ENCODE measurements at regions not wholly inside any gene's neighbourhood (a gene's known extent, or its start where the extent isn't known, plus 50 kb on each side); places are given as distances from the start of the nearest gene placed in this dataset.
"Not testable (repeated sequence)": the region's sequence is repeated elsewhere in the genome, so short reads cannot be mapped to it uniquely, and the experiment has no call there.

DNA sequence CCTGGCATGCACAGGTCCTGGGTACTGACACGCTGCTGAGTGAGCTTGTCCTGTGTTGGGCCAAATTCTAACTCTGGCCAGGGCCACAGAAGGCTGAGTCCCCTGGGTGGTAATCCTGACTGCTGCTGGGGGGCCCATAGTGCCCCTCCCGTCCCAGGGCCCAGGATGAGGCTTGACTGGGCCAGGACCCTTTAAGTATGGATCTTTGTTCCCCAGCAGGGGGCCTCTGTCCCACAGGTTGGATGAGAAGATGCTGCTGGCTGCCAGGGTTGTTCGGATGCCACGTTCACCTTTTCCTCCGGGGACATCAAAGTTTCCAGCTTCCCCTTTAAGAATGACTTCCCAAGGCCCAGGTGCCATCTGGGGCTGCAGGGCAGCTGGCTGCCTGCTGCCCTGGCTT, 114.2 kb upstream of the CTSV start:
- H3K4me3 Mint-ChIP-seq; intact Hi-C loops (cut with micrococcal nuclease); H3K36me3 Mint-ChIP-seq (ENCODE audit: low read depth); H3K9me3 Mint-ChIP-seq; H3K27me3 Mint-ChIP-seq; H3K27ac Mint-ChIP-seq; H3K4me1 Mint-ChIP-seq (ENCODE audit: low read depth): not testable (repeated sequence)

DNA sequence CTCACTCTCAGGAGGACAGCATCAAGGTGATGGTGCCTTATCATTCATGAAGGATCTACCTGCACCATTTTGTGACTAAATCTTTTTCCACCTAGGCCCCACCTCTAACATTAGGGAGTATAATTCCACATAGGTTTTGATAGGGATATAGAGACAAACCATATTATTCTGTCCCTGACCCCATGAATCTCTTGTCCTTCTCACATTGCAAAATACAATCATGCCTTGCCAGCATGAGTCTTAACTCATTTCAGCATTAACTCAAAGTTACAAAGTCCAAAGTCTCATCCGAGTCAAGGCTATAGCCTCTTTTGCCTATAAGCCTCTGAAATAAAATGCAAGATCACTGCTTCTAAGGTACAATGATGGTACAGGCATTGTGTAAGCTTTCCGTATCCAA, 111.5 kb upstream of the CTSV start:
- H3K9me3 Mint-ChIP-seq; H3K4me3 Mint-ChIP-seq; H3K27ac Mint-ChIP-seq; H3K4me1 Mint-ChIP-seq (ENCODE audit: low read depth); H3K27me3 Mint-ChIP-seq; H3K36me3 Mint-ChIP-seq (ENCODE audit: low read depth); intact Hi-C loops (cut with micrococcal nuclease): not testable (repeated sequence)

GRCh38 chr9:97148428-97148827, 109.5 kb upstream of the CTSV start:
- intact Hi-C loops (cut with micrococcal nuclease); H3K9me3 Mint-ChIP-seq; H3K4me3 Mint-ChIP-seq; H3K27ac Mint-ChIP-seq; H3K36me3 Mint-ChIP-seq (ENCODE audit: low read depth); H3K27me3 Mint-ChIP-seq: not testable (repeated sequence)
- peaks cover 13% of the 10 kb centered on the region for H3K4me1 Mint-ChIP-seq (ENCODE audit: low read depth)

DNA sequence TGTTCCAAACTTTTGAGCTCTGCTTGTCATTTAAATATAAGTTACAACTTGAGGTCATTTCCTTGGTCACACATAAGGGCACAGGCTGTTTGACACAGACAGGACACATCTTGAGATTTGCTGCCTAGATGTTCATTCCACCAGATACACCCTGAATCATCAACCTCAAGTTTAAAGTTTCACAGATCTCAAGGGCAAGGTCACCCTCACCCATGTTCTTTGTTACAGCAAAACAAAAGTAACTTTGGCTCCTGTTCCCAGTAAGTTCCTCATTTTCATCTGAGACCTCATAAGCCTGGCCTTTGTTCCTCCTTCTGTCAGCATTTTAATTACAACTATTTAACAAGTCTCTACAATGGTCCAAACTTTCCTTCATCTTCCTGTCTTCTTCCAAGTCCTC, 106.7 kb upstream of the CTSV start:
- H3K36me3 Mint-ChIP-seq (ENCODE audit: low read depth); H3K27me3 Mint-ChIP-seq; H3K9me3 Mint-ChIP-seq; H3K4me3 Mint-ChIP-seq; intact Hi-C loops (cut with micrococcal nuclease): not testable (repeated sequence)
- Mint-ChIP-seq H3K27ac (peak overlapping the region; percentile 62), H3K4me1 (ENCODE audit: low read depth) (peaks cover 13% of the 10 kb centered on the region)

- Mint-ChIP-seq H3K4me3 (no peak overlapping the region), H3K4me1 (ENCODE audit: low read depth) (peaks cover 4% of the 10 kb centered on the region), H3K27me3 (no peaks in the 10 kb centered on the region), H3K9me3 (no peaks in the 10 kb centered on the region), H3K27ac (no peak overlapping the region), H3K36me3 (ENCODE audit: low read depth) (no peaks in the 10 kb centered on the region)
- intact Hi-C loops (cut with micrococcal nuclease) = no loop called here
These were observed 101.6 kb upstream of the CTSV start for GRCh38 chr9:97140566-97140965.

GRCh38 chr9:97136421-97136820, 97.5 kb upstream of the CTSV start:
- no peak overlapping the region for H3K4me3 Mint-ChIP-seq
- H3K36me3 Mint-ChIP-seq (ENCODE audit: low read depth) = no peaks in the 10 kb centered on the region
- H3K27ac Mint-ChIP-seq = no peak overlapping the region
- H3K9me3 Mint-ChIP-seq = no peaks in the 10 kb centered on the region
- H3K27me3 Mint-ChIP-seq = no peaks in the 10 kb centered on the region
- intact Hi-C loops (cut with micrococcal nuclease) = no loop called here
- no peaks in the 10 kb centered on the region for H3K4me1 Mint-ChIP-seq (ENCODE audit: low read depth)

- H3K36me3 Mint-ChIP-seq (ENCODE audit: low read depth); H3K27me3 Mint-ChIP-seq; H3K27ac Mint-ChIP-seq; H3K4me1 Mint-ChIP-seq (ENCODE audit: low read depth); intact Hi-C loops (cut with micrococcal nuclease); H3K9me3 Mint-ChIP-seq; H3K4me3 Mint-ChIP-seq: not testable (repeated sequence)
These were observed 95.0 kb upstream of the CTSV start for GRCh38 chr9:97133966-97134365.

DNA sequence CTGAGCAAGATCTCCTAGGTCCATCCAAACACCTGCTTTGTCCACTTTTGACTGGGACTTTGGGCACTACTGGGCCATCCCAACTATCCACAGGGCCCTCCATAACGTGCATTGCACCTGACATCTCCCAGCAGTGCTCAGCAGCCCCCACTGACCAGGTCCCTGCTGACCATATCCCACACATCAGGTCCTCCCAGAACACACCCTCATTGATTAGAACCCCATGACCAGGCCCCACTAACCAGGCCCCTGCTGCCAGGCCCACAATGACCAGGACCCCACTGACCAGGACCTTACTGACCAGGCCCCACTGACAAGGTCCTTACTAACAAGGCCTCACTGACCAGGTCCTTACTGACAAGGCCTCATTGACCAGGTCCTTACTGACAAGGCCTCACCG, 93.9 kb upstream of the CTSV start:
- H3K9me3 Mint-ChIP-seq = no peaks in the 10 kb centered on the region
- intact Hi-C loops (cut with micrococcal nuclease) = no loop called here
- H3K27ac Mint-ChIP-seq = no peak overlapping the region
- no peaks in the 10 kb centered on the region for H3K27me3 Mint-ChIP-seq
- H3K36me3 Mint-ChIP-seq (ENCODE audit: low read depth) = no peaks in the 10 kb centered on the region
- no peaks in the 10 kb centered on the region for H3K4me1 Mint-ChIP-seq (ENCODE audit: low read depth)
- H3K4me3 Mint-ChIP-seq = no peak overlapping the region

DNA sequence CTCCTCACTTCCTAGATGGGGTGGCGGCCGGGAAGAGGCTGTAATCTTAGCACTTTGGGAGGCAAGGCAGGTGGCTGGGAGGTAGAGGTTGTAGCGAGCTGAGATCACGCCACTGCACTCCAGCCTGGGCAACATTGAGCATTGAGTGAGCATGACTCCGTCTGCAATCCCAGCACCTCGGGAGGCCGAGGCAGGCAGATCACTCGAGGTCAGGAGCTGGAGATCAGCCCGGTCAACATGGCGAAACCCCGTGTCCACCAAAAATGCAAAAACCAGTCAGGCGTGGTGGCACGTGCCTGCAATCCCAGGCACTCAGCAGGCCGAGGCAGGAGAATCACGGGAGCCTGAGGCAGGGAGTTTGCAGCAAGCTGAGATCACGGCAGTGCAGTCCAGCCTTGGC, 91.9 kb upstream of the CTSV start:
- H3K9me3 Mint-ChIP-seq; H3K27ac Mint-ChIP-seq; H3K4me3 Mint-ChIP-seq; H3K36me3 Mint-ChIP-seq (ENCODE audit: low read depth); H3K27me3 Mint-ChIP-seq; H3K4me1 Mint-ChIP-seq (ENCODE audit: low read depth); intact Hi-C loops (cut with micrococcal nuclease): not testable (repeated sequence)

- H3K4me1 Mint-ChIP-seq (ENCODE audit: low read depth); H3K36me3 Mint-ChIP-seq (ENCODE audit: low read depth); intact Hi-C loops (cut with micrococcal nuclease); H3K27me3 Mint-ChIP-seq; H3K9me3 Mint-ChIP-seq; H3K27ac Mint-ChIP-seq; H3K4me3 Mint-ChIP-seq: not testable (repeated sequence)
These were observed 91.4 kb upstream of the CTSV start for GRCh38 chr9:97130387-97130786.

GRCh38 chr9:97128919-97129318, 90.0 kb upstream of the CTSV start:
- Mint-ChIP-seq H3K36me3 (ENCODE audit: low read depth) (no peaks in the 10 kb centered on the region), H3K9me3 (no peaks in the 10 kb centered on the region), H3K4me3 (no peak overlapping the region), H3K27me3 (no peaks in the 10 kb centered on the region), H3K27ac (no peak overlapping the region), H3K4me1 (ENCODE audit: low read depth) (peaks cover 6% of the 10 kb centered on the region)
- intact Hi-C loops (cut with micrococcal nuclease) = no loop called here

- peaks cover 25% of the 10 kb centered on the region for H3K9me3 Mint-ChIP-seq
- no peaks in the 10 kb centered on the region for H3K27me3 Mint-ChIP-seq
- H3K4me1 Mint-ChIP-seq (ENCODE audit: low read depth) = peaks cover 6% of the 10 kb centered on the region
- no peak overlapping the region for H3K4me3 Mint-ChIP-seq
- no peaks in the 10 kb centered on the region for H3K36me3 Mint-ChIP-seq (ENCODE audit: low read depth)
- no peak overlapping the region for H3K27ac Mint-ChIP-seq
- intact Hi-C loops (cut with micrococcal nuclease) = no loop called here
These were observed 85.3 kb upstream of the CTSV start for GRCh38 chr9:97124256-97124655.

DNA sequence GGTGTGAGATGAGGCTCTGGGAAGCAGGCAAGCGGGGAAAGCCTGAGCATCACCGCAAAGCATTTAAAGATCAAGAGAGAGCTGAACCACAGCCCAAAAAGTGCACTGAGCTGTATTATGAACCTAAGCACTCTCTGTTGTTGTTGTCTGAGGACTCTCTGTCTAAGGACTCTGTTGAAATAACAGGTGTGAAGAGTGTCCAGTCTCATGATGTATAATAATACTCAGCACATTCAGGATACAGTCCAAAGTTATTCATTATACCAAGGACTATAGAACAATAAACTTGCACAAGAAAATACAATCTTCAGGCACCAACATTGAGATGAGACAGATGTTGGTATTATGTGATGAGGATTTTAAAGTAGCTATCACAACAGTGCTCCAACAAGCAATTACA, 71.8 kb upstream of the CTSV start:
- Mint-ChIP-seq H3K4me3 (no peak overlapping the region), H3K36me3 (ENCODE audit: low read depth) (no peaks in the 10 kb centered on the region)
- intact Hi-C loops (cut with micrococcal nuclease) = no loop called here

GRCh38 chr9:97109194-97109811, 70.4 kb upstream of the CTSV start:
- intact Hi-C loops (cut with micrococcal nuclease) = loop anchor here (2.0 kb wide), 1 partner anchor 253 kb away; no protein-coding TSS in a partner anchor
- no peaks in the 10 kb centered on the region for H3K9me3 Mint-ChIP-seq
- peaks cover 4% of the 10 kb centered on the region for H3K27me3 Mint-ChIP-seq
- no peak overlapping the region for H3K27ac Mint-ChIP-seq
- no peaks in the 10 kb centered on the region for H3K4me1 Mint-ChIP-seq (ENCODE audit: low read depth)
- no peaks in the 10 kb centered on the region for H3K36me3 Mint-ChIP-seq (ENCODE audit: low read depth)
- H3K4me3 Mint-ChIP-seq = no peak overlapping the region

More for the DNA sequence above, 71.8 kb upstream of the CTSV start:
- Mint-ChIP-seq H3K9me3 (no peaks in the 10 kb centered on the region), H3K27me3 (peaks cover 4% of the 10 kb centered on the region), H3K27ac (no peak overlapping the region), H3K4me1 (ENCODE audit: low read depth) (no peaks in the 10 kb centered on the region)

- H3K4me3 Mint-ChIP-seq; H3K9me3 Mint-ChIP-seq; H3K4me1 Mint-ChIP-seq (ENCODE audit: low read depth); H3K27me3 Mint-ChIP-seq; H3K36me3 Mint-ChIP-seq (ENCODE audit: low read depth); H3K27ac Mint-ChIP-seq; intact Hi-C loops (cut with micrococcal nuclease): not testable (repeated sequence)
These were observed 66.3 kb upstream of the CTSV start for GRCh38 chr9:97105220-97105619.

Data from dendritic cell treated with granulocyte-macrophage colony-stimulating factor and Interleukin-4, amounts not matched to agents 40 ng/mL and 50 ng/mL, for 4 days (primary cell).